ENCODE measurements at regions not wholly inside any gene's neighbourhood (a gene's known extent, or its start where the extent isn't known, plus 50 kb on each side); places are given as distances from the start of the nearest gene placed in this dataset.

GRCh38 chr4:111689731-111690130 is 455.5 kb upstream of the FAM241A start (continued):
- TF ChIP-seq FOSL1 (IDR thresholded peaks at IDR 0.05; ENCODE audit: insufficient read depth, low read depth, low read length): no peak
